H9 (cell line): ENCODE measurements at regions not wholly inside any gene's neighbourhood (a gene's known extent, or its start where the extent isn't known, plus 50 kb on each side); places are given as distances from the start of the nearest gene placed in this dataset.

Source experiments
- DNase-seq: peaks from one replicate; pipeline ENCODE4 v3.0.0-alpha.2; 2017
- H2AFZ ChIP-seq: one replicate; pipeline ENCODE4 v1.6.1; 2013; ENCODE audit warnings: mild to moderate bottlenecking, low read length, control low read depth, moderate library complexity
- H2AK5ac ChIP-seq: 2 replicates; pipeline ENCODE4 v1.6.1; 2013; ENCODE audit warnings: low read length, control low read depth, mixed read lengths; ENCODE audit not compliant: insufficient read length
- H2BK120ac ChIP-seq: one replicate; pipeline ENCODE4 v1.6.1; 2013; ENCODE audit warnings: low read depth, mild to moderate bottlenecking, low read length, control low read depth, inconsistent platforms; ENCODE audit not compliant: poor library complexity, severe bottlenecking
- H2BK12ac ChIP-seq: 2 replicates; pipeline ENCODE4 v1.6.1; 2013; ENCODE audit warnings: low read length, control low read depth, mixed read lengths, low read depth; ENCODE audit not compliant: insufficient read length
- H2BK15ac ChIP-seq: 2 replicates; pipeline ENCODE4 v1.6.1; 2013; ENCODE audit warnings: low read depth, low read length, control low read depth
- H2BK20ac ChIP-seq: one replicate; pipeline ENCODE4 v1.6.1; 2013; ENCODE audit warnings: low read depth, mild to moderate bottlenecking, low read length, control low read depth, inconsistent platforms; ENCODE audit not compliant: poor library complexity, severe bottlenecking
- H2BK5ac ChIP-seq: 2 replicates; pipeline ENCODE4 v1.6.1; 2013; ENCODE audit warnings: low read length, control low read depth, mixed read lengths; ENCODE audit not compliant: insufficient read length
- H3K14ac ChIP-seq: 2 replicates; pipeline ENCODE4 v1.6.1; 2013; ENCODE audit warnings: low read length, control low read depth; ENCODE audit not compliant: insufficient read depth
- H3K18ac ChIP-seq: 2 replicates; pipeline ENCODE4 v1.6.1; 2013; ENCODE audit warnings: low read depth, mild to moderate bottlenecking, mixed read lengths, low read length, control low read depth; ENCODE audit not compliant: insufficient read length
- H3K23ac ChIP-seq: 2 replicates; pipeline ENCODE4 v1.6.1; 2013; ENCODE audit warnings: low read length, control low read depth, mixed read lengths, low read depth; ENCODE audit not compliant: insufficient read length
- H3K23me2 ChIP-seq: 2 replicates; pipeline ENCODE4 v1.6.1; 2013; ENCODE audit warnings: low read depth, mild to moderate bottlenecking, mixed read lengths, low read length, control low read depth; ENCODE audit not compliant: insufficient read length, poor library complexity, severe bottlenecking
- H3K27ac ChIP-seq: 2 replicates; pipeline ENCODE4 v1.5.1; 2013; ENCODE audit warnings: low read length, control low read depth, mixed read lengths, low read depth; ENCODE audit not compliant: insufficient read length
- H3K27me3 ChIP-seq: 2 replicates; pipeline ENCODE4 v1.6.1; 2013; ENCODE audit warnings: low read length, control low read depth, inconsistent platforms; ENCODE audit not compliant: insufficient read depth
- H3K4ac ChIP-seq: 2 replicates; pipeline ENCODE4 v1.6.1; 2013; ENCODE audit warnings: low read depth, mild to moderate bottlenecking, control low read depth, inconsistent platforms, low read length, moderate library complexity
- H3K4me1 ChIP-seq: 2 replicates; pipeline ENCODE4 v1.6.1; 2013; ENCODE audit warnings: low read length, control low read depth, inconsistent platforms; ENCODE audit not compliant: insufficient read depth
- H3K4me2 ChIP-seq: 2 replicates; pipeline ENCODE4 v1.6.1; 2013; ENCODE audit warnings: low read length, control low read depth, mixed read lengths; ENCODE audit not compliant: insufficient read length, insufficient read depth
- H3K56ac ChIP-seq: 2 replicates; pipeline ENCODE4 v1.6.1; 2013; ENCODE audit warnings: low read depth, mild to moderate bottlenecking, mixed read lengths, low read length, control low read depth; ENCODE audit not compliant: insufficient read length
- H3K79me1 ChIP-seq: 2 replicates; pipeline ENCODE4 v1.6.1; 2013; ENCODE audit warnings: low read depth, mild to moderate bottlenecking, moderate library complexity, low read length, control low read depth, inconsistent platforms; ENCODE audit not compliant: insufficient read depth, poor library complexity, severe bottlenecking
- H3K79me2 ChIP-seq: 2 replicates; pipeline ENCODE4 v1.6.1; 2013; ENCODE audit warnings: low read length, control low read depth, inconsistent platforms; ENCODE audit not compliant: insufficient read depth
- H3K9ac ChIP-seq: 2 replicates; pipeline ENCODE4 v1.6.1; 2013; ENCODE audit warnings: low read length, control low read depth, mixed read lengths; ENCODE audit not compliant: insufficient read length; ENCODE audit errors: extremely low read depth
- H3K9me3 ChIP-seq: one replicate; pipeline ENCODE4 v1.6.1; 2013; ENCODE audit warnings: low read depth, low read length, inconsistent platforms; ENCODE audit not compliant: control insufficient read depth
- H3T11ph ChIP-seq: one replicate; pipeline ENCODE4 v1.6.1; 2013; ENCODE audit warnings: mild to moderate bottlenecking, low read length, control low read depth, inconsistent platforms
- H4K20me1 ChIP-seq: one replicate; pipeline ENCODE4 v1.6.1; 2013; ENCODE audit not compliant: control insufficient read depth, insufficient read length, insufficient read depth
- H4K5ac ChIP-seq: 2 replicates; pipeline ENCODE4 v1.6.1; 2013; ENCODE audit warnings: low read depth, mild to moderate bottlenecking, mixed read lengths, low read length, control low read depth; ENCODE audit not compliant: insufficient read length
- H4K8ac ChIP-seq: replicated peaks from 2 replicates; pipeline ENCODE4 v1.6.1; 2013; ENCODE audit warnings: low read length, control low read depth, mixed read lengths, low read depth; ENCODE audit not compliant: insufficient read length
- H4K91ac ChIP-seq: 2 replicates; pipeline ENCODE4 v1.6.1; 2013; ENCODE audit warnings: low read depth, mild to moderate bottlenecking, moderate library complexity, mixed read lengths, low read length, control low read depth; ENCODE audit not compliant: insufficient read length
- H3K27ac Mint-ChIP-seq, 3 experiments: 2 replicates in 2 of 3; 3 replicates in 1 of 3; pipeline ENCODE4 v1.8.0; 2020 to 2021; ENCODE audit warnings: mixed read lengths in 3 of 3, mild to moderate bottlenecking in 1 of 3, moderate library complexity in 1 of 3
- H3K27me3 Mint-ChIP-seq: 2 replicates; pipeline ENCODE4 v1.8.0; 2021; ENCODE audit warnings: low read depth, mild to moderate bottlenecking, moderate library complexity, mixed read lengths
- H3K36me3 Mint-ChIP-seq, 3 experiments: 2 replicates in 2 of 3; 3 replicates in 1 of 3; pipeline ENCODE4 v1.8.0; 2020 to 2021; ENCODE audit warnings: low read depth in 3 of 3, mixed read lengths in 3 of 3; ENCODE audit not compliant: insufficient read depth in 1 of 3
- H3K4me1 Mint-ChIP-seq, 2 experiments: 2 replicates each; pipeline ENCODE4 v1.8.0; 2020; ENCODE audit warnings: mixed read lengths in 2 of 2
- H3K4me3 Mint-ChIP-seq, 2 experiments: 2 replicates in 1 of 2; 3 replicates in 1 of 2; pipeline ENCODE4 v1.8.0; 2020 to 2021; ENCODE audit warnings: mild to moderate bottlenecking in 2 of 2, mixed read lengths in 2 of 2, moderate library complexity in 1 of 2
- H3K9me3 Mint-ChIP-seq, 2 experiments: 2 replicates in 1 of 2; 3 replicates in 1 of 2; pipeline ENCODE4 v1.8.0; 2020; ENCODE audit warnings: mild to moderate bottlenecking in 2 of 2, mixed read lengths in 2 of 2, moderate library complexity in 1 of 2
- WGBS: extraction: QIAGEN DNeasy Blood & Tissue Kit; methylation state at CpG from one replicate; pipeline ENCODE4 v1.1.7; 2013; ENCODE audit warnings: missing lambda C conversion rate, low lambda C conversion rate, mixed read lengths; ENCODE audit not compliant: insufficient read length; ENCODE audit errors: extremely low coverage; 5-methylcytosine and 5-hydroxymethylcytosine counted together
- TF ChIP-seq, protein P1 (sequence below): fragments of 200-600 bp; sonication (generic); conservative IDR thresholded peaks from 3 replicates; pipeline ENCODE4 v1.8.0; 2021; ENCODE audit warnings: antibody characterized with exemption, mild to moderate bottlenecking

DNA sequence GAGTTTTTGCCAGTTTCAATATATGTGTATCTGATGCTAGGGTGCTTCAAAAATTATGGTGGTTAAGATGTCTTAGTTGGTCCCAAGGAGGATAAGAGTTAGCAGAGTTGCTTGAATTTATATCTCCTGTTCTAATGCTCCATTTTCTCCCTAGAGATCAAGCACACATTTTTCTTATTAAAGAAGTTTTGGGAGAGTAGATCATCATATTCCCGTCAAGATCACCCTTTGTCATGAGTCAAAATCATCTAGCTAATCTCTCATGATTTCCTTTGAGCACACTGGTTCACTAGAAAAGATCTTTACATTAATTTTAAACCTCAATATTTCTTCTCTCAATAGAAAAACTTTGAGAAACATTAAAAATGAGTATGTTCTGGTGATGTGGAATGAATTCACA lies 429.9 kb upstream of the SEMA3A start:
- Histone ChIP-seq H3K23me2 (no peaks in the 10 kb centered on the region), H3K23ac (no peak overlapping the region), H3K9me3 (no peaks in the 10 kb centered on the region), H3K79me2 (no peaks in the 10 kb centered on the region), H3K79me1 (no peaks in the 10 kb centered on the region), H3K18ac (no peak overlapping the region), H3K4me1 (no peaks in the 10 kb centered on the region), H3K14ac (no peak overlapping the region), H2BK20ac (no peak overlapping the region), H4K5ac (no peak overlapping the region), H3K56ac (no peak overlapping the region), H3K27ac (no peak overlapping the region), H3K9ac (no peak overlapping the region), H4K20me1 (no peaks in the 10 kb centered on the region), H2BK15ac (no peak overlapping the region), H3K27me3 (no peaks in the 10 kb centered on the region; the same call in 1 of the 2 replicates), H2BK12ac (no peak overlapping the region), H2BK5ac (no peak overlapping the region), H3K4me2 (no peak overlapping the region), H4K8ac (no peak overlapping the region), H2BK120ac (no peak overlapping the region), H4K91ac (no peak overlapping the region), H2AFZ (no peak overlapping the region), H3K4ac (no peak overlapping the region), H3T11ph (no peak overlapping the region), H2AK5ac (no peak overlapping the region)
- no peak for DNase-seq
- Mint-ChIP-seq H3K4me3 (no peak overlapping the region), H3K4me1 (peaks cover 2% of the 10 kb centered on the region in 2 experiments; a peak in 2 of 4 replicates), H3K36me3 (no peaks in the 10 kb centered on the region), H3K27me3 (no peaks in the 10 kb centered on the region), H3K27ac (no peak overlapping the region), H3K9me3 (no peaks in the 10 kb centered on the region)
- TF ChIP-seq, protein P1, sequence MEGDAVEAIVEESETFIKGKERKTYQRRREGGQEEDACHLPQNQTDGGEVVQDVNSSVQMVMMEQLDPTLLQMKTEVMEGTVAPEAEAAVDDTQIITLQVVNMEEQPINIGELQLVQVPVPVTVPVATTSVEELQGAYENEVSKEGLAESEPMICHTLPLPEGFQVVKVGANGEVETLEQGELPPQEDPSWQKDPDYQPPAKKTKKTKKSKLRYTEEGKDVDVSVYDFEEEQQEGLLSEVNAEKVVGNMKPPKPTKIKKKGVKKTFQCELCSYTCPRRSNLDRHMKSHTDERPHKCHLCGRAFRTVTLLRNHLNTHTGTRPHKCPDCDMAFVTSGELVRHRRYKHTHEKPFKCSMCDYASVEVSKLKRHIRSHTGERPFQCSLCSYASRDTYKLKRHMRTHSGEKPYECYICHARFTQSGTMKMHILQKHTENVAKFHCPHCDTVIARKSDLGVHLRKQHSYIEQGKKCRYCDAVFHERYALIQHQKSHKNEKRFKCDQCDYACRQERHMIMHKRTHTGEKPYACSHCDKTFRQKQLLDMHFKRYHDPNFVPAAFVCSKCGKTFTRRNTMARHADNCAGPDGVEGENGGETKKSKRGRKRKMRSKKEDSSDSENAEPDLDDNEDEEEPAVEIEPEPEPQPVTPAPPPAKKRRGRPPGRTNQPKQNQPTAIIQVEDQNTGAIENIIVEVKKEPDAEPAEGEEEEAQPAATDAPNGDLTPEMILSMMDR: no peak
- no CpG with 5 or more reads among the region's 1 CpG for WGBS
